ENCODE measurements at regions not wholly inside any gene's neighbourhood (a gene's known extent, or its start where the extent isn't known, plus 50 kb on each side); places are given as distances from the start of the nearest gene placed in this dataset.
"Not testable (repeated sequence)": the region's sequence is repeated elsewhere in the genome, so short reads cannot be mapped to it uniquely, and the experiment has no call there.

DNA sequence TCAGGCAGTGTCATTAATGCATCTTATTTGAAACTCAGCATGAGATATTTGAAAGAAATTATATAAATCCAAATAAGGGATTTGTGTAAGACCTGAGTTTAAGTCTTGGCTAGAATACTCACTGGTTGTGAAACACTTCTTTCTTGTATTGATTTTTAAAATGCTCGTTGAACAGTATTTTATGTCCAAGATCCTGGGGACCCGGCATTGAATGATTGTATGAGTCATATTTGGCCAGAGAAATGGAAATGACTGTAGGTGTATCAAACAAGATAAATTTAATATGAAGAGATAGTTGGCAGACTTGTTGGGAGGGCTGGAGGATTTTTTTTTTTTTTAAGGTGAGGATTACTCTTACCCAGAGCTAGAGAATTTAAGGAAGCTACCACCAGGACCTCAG is 606.1 kb upstream of the CPEB2 start:
- no peak for DNase-seq

DNA sequence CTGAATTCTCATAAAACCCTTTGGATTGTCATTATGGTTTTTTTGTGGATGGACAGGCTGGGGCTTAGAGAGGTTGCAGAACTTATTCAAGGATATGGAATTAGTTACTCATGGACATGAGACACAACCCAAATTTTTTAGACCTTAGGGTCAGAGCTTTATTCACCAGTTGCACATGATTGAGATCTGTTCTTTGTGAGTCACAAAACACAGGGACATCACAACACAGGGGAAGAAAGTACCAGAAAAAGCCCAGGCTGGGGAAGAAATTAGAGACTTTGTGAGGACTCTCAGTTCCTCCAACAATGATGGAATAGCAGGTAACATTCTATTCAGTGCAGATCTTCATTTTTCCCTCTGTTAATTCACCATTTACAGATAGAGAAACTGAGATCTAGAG is 602.4 kb upstream of the CPEB2 start:
- DNase-seq, result no peak

GRCh38 chr4:14400307-14400706 is 602.0 kb upstream of the CPEB2 start:
- DNase-seq, result no peak

DNA sequence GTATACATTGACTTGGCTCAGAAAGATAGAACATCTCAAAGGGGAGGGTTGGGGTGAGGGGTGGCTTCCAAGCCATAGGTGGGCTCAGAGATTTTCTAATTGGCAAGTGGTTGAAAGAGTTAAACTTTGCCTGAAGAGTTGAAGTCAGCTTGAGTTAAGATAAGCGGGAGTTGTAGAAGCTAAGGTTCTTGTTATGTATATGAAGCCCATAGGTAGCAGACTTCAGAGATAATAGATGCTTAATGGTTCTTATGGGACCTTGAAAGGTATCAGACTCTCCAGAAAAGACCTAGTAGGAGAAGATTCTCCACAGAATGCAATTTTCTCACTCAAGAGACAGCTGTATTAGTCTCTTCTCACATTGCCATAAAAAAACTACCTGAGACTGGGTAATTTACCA is 599.1 kb upstream of the CPEB2 start:
- DNase-seq, result no peak

- no peak for DNase-seq
Observed at GRCh38 chr4:14404730-14405129, 597.6 kb upstream of the CPEB2 start.

- DNase-seq, result no peak
Observed at GRCh38 chr4:14410516-14410915, 591.8 kb upstream of the CPEB2 start.

DNA sequence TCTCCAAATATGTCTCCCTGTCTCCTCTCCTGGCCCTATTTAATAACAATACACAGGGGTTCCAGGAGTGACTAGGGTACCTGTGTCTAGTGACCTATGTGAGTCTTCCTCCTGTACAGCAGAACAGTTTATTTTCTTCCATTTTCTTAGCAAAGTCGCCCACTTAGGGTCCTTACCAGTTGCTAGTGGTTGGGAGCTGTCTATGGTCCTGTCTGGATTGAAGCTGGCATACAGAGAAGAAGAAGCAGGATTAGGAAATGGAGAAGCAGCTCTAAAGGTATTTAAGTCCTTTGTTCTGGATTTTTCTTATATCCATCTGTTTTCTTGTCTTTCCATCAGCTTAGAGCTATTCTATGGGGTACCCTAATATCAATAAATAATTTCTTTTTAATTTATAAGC is 587.1 kb upstream of the CPEB2 start:
- no peak for DNase-seq

DNA sequence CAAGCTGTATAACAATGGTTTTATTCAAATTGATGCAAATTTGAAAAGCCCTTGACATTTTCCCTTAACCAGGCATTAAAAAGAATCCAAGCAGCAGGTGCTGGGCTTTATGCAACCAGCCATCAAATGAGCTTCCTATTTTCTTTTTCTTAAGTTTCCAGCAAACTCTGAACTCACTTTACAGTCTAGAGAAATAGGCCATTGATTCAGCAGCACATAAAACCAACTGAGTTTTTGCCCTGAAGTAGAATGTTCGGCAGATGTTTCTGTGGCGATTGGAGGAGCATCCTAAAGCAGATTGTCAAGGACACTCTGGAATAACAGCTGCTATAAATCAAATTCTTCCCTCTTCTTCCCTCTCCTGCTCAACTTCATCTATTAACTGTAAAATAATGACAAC is 582.8 kb upstream of the CPEB2 start:
- no peak for DNase-seq

DNA sequence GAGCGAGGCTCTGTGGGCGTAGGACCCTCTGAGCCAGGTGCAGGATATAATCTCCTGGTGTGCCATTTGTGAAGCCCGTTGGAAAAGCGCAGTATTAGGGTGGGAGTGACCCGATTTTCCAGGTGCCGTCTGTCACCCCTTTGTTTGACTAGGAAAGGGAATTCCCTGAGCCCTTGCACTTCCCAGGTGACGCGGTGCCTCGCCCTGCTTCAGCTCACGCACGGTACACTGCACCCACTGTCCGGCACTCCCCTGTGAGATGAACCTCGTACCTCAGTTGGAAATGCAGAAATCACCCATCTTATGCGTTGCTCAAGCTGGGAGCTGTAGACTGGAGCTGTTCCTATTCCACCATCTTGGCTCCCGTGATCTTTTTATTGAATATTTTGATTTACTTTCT is 576.0 kb upstream of the CPEB2 start:
- DNase-seq, result not testable (repeated sequence)

GRCh38 chr4:14428125-14428524 is 574.2 kb upstream of the CPEB2 start:
- DNase-seq, result no peak

GRCh38 chr4:14431155-14432134 is 570.8 kb upstream of the CPEB2 start:
- DNase-seq, result no peak

DNA sequence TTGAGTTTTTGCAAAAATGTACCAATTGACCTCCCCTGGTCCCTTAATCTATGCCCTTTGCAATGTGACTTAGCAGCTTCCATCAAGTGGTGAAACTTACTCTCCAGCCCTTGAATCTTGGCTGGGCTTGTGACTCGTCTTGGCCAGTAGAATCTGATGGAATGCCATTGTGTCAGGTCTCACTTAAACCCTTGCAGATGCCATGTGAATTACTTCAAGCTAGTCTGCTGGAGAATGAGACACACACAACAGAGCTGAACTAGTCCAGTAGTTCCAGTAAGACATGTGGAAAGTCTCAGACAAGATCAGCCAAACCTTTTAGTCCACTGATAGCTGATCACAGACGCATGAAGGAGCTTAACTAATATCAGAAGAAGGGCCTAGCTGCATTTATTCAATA is 567.8 kb upstream of the CPEB2 start:
- no peak for DNase-seq

- no peak for DNase-seq
Observed at GRCh38 chr4:14434916-14435315, 567.4 kb upstream of the CPEB2 start.

GRCh38 chr4:14441561-14441960 is 560.7 kb upstream of the CPEB2 start:
- no peak for DNase-seq

- no peak for DNase-seq
Observed at GRCh38 chr4:14445882-14446281, 556.4 kb upstream of the CPEB2 start.

GRCh38 chr4:14446311-14446710 is 556.0 kb upstream of the CPEB2 start:
- DNase-seq, result no peak

DNA sequence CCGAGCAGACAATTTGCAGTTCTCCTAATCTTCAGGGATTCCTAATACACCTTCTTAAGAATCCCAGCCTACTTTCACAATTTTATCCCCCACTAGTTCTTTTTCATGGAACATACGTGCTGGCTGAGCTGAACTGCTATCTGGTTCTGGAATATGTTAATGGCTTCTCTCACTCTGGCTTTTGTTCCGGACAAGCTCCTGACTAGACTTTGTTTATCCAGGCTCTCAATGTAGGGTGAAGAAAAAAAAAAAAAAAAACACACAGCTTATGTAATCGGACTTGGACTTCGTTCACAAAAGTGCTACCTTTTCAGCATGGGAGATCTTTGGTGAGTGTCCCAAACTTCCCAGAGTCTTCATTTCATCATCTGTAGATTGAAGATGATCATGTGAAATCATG is 555.4 kb upstream of the CPEB2 start:
- no peak for DNase-seq

DNA sequence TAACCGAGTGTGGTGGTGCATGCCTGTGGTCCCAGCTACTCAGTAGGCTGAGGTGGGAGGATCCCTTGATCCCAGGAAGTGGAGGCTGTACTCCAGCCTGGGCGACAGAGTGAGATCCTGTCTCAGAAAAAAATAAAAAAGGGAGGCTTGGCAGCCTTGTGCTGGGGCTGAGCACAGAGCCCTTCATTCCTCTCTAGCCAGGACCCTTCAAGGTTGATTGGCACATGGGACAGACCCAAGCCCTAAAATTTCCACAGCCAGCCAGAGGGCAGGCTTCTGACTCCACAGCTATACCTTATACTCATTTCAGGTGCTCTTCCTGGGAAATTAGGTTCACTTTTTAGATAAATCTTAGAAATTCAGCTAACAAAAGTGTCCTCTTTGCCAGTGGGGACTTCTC is 553.0 kb upstream of the CPEB2 start:
- DNase-seq, result no peak

GRCh38 chr4:14452001-14452400 is 550.3 kb upstream of the CPEB2 start:
- DNase-seq, result no peak

DNA sequence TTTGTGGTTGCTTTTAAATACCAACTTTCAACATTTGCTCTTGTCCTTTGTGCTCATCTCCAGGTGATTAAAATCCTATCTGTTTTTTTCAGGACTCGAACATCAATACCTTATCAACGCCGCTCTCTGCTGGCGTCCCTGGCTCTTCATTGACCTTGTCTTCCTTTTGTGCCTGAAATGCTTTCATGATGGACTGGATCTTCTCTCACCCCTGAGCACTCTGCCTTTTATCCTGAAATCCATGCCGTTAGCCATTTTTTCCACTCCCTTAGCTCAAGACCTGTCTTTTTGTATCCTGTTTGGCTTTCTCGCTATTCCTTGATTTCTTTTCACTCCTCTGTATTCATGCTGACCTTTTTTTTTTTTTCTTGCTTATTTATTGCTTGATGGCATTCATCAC is 549.5 kb upstream of the CPEB2 start:
- no peak for DNase-seq

GRCh38 chr4:14458463-14458862 is 543.8 kb upstream of the CPEB2 start:
- no peak for DNase-seq

- DNase-seq, result no peak
Observed at GRCh38 chr4:14465057-14465456, 537.2 kb upstream of the CPEB2 start.

DNA sequence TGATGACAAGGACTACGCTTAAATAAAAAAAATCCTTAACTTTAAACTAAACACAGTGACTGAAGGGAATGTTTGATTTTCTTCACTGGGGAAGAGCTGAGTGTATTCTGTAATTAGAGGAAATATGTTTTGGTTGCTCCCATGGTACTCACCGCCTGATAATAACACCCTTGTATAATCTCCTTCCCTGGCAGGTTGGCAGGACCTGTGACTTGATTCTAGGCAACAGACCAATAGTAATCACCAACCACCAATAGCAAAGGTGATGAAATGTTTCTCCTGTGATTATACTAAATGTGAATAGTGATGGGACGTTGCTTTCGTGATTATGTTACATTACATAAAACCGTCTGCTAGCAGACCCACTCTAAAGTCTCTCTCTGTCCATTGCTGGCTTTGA is 536.8 kb upstream of the CPEB2 start:
- DNase-seq, result no peak

DNA sequence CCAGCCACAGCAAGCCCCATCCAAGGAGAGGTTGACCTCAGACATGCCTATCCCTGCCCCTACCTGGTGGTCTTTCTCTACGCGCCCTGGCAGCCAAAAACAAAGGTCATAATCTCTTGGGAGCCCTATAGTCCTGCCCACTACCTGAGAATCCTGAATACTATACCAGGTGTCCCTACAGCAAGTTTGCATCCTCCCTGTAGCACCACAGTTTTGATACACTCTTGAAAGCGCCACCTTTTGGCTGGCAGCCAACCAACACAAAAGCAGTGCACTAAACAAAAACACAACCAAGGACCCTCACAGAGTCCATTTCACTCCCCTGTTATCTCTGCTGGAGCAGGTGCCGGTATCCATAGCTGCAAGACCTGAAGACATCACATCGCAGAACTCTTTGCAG is 523.8 kb upstream of the CPEB2 start:
- DNase-seq, result no peak

GRCh38 chr4:14496408-14496807 is 505.9 kb upstream of the CPEB2 start:
- no peak for DNase-seq

Measured in activated CD4-positive, alpha-beta T cell treated with anti-CD3 and anti-CD28 coated beads, Interleukin-2, amount 50 U/mL, for 48 hours (primary cell).